ENCODE measurements at regions not wholly inside any gene's neighbourhood (a gene's known extent, or its start where the extent isn't known, plus 50 kb on each side); places are given as distances from the start of the nearest gene placed in this dataset.

DNA sequence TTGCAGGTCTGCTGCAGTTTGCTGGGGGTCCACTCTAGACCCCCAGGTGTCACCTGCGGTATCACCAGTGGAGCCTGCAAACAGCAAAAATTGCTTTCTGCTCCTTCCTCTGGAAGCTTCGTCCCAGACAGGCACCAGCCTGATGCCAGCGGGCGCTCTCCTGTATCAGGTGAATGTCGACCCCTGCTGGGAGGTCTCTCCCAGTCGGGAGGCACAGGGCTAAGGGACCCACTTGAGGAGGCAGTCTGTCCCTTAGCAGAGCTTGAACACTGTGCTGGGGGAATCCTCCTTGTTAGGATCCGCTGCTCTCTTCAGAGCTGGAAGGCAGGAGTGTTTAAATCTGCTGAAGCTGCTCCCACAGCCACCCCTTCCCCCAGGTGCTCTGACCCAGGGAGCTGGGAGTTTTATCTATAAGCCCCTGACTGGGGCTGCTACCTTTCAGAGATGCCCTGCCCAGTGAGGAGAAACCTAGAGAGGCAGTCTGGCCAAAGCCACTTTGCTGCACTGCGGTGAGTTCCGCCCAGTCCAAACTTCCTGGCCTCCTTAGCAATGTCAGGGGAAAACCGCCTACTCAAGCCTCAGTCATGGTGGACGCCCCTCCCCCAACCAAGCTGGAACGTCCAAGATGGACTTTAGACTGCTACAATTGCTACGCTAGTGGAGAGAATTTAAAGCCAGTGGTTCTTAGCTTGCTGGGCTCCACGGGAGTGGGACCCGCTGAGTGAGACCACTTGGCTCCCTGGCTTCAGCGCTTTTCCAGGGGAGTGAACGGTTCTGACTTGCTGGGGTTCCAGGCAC, 652.5 kb downstream of the KCNJ3 start:
- TF ChIP-seq POLR2A (IDR thresholded peaks at IDR 0.05): no peak
- TF ChIP-seq, protein P1, sequence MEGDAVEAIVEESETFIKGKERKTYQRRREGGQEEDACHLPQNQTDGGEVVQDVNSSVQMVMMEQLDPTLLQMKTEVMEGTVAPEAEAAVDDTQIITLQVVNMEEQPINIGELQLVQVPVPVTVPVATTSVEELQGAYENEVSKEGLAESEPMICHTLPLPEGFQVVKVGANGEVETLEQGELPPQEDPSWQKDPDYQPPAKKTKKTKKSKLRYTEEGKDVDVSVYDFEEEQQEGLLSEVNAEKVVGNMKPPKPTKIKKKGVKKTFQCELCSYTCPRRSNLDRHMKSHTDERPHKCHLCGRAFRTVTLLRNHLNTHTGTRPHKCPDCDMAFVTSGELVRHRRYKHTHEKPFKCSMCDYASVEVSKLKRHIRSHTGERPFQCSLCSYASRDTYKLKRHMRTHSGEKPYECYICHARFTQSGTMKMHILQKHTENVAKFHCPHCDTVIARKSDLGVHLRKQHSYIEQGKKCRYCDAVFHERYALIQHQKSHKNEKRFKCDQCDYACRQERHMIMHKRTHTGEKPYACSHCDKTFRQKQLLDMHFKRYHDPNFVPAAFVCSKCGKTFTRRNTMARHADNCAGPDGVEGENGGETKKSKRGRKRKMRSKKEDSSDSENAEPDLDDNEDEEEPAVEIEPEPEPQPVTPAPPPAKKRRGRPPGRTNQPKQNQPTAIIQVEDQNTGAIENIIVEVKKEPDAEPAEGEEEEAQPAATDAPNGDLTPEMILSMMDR (IDR thresholded peaks at IDR 0.05 in 4 of 5, conservative IDR thresholded peaks at IDR 0.05 in 1 of 5): no peak
